ENCODE measurements at regions not wholly inside any gene's neighbourhood (a gene's known extent, or its start where the extent isn't known, plus 50 kb on each side); places are given as distances from the start of the nearest gene placed in this dataset.

DNA sequence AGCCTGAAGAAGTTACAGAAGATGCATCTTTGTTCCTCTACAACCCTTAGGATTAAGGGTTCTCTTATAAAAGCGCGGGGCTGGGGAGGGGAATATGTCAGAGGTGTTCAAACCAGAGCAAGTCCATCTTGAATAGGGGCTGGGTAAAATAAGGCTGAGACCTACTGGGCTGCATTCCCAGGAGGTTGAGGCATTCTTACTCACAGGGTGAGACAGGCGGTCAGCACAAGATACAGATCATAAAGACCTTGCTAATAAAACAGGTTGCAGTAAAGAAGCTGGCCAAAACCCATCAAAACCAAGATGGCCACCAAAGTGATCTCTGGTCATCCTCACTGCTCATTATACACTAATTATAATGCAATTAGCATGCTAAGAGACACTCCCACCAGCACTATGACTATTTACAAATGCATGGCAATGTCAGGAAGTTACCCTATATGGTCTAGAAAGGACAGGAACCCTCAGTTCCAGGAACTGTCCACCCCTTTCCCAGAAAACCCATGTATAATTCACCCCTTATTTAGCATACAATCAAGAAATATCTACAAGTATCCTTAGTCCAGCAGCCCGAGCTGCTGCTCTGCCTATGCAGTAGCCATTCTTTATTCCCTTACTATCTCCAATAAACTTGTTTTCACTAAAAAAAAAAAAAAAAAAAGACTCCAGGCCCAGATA is 108.1 kb upstream of the FOXN3 start:
- no peak overlapping the region for H3K27ac Mint-ChIP-seq
- H3K9me3 Mint-ChIP-seq = peaks cover 4 to 17% (median 10%) of the 10 kb centered on the region in 7 donors

DNA sequence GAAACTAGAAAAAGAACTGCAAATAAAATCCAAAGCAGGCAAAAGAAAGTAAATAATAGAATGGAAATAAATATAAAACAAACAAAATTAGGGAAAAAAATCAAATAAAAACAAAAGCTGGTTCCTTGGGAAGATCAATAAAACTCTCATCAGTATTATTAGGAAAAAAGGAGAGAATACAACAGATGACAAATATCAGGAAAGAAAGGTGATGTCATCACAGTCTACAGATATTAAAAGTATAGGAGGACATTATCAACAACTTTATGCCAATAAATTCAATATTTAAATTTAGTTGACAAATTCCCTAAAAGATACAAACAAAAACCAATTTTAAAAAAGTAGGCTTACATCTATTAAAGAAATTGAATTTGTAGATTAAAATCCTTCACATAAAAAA is 107.4 kb upstream of the FOXN3 start:
- H3K27ac Mint-ChIP-seq = no peak overlapping the region
- Histone ChIP-seq H4K20me1 (ENCODE audit: insufficient read depth, low read length) (peaks cover 13% of the 10 kb centered on the region), H3K36me3 (replicated peaks in 1 of 2; ENCODE audit: control insufficient read depth in 1 of 2, insufficient read depth in 2 of 2, low read length in 2 of 2) (peaks cover 0 to 8% of the 10 kb centered on the region in 2 donors), H3K27ac (ENCODE audit: low read depth in 1 of 2, low read length in 2 of 2) (no peak overlapping the region), H3K27me3 (ENCODE audit: control insufficient read depth in 2 of 2, insufficient read depth in 2 of 2, low read length in 2 of 2) (no peaks in the 10 kb centered on the region), H3K9me3 (replicated peaks in 1 of 2; ENCODE audit: control insufficient read depth in 1 of 2, insufficient read depth in 1 of 2, low read length in 2 of 2) (peaks cover 3% of the 10 kb centered on the region in 2 donors), H3K4me2 (replicated peaks; ENCODE audit: extremely low read depth, low read length, poor library complexity, severe bottlenecking) (no peak overlapping the region), H3K4me1 (ENCODE audit: control insufficient read depth in 1 of 2, insufficient read depth in 2 of 2, low read length in 2 of 2) (no peaks in the 10 kb centered on the region), H2AFZ (ENCODE audit: insufficient read depth, low read depth, low read length, poor library complexity, severe bottlenecking) (no peak overlapping the region), H3K9ac (ENCODE audit: insufficient read depth, low read length, poor library complexity, severe bottlenecking) (no peak overlapping the region), H3K4me3 (replicated peaks in 1 of 3; ENCODE audit: low read depth in 2 of 3, low read length in 3 of 3) (no peak overlapping the region), H3K79me2 (ENCODE audit: insufficient read depth, low read length) (peaks cover 64% of the 10 kb centered on the region)
- peaks cover 13 to 22% of the 10 kb centered on the region in 2 donors for H3K36me3 Mint-ChIP-seq
- H3K9me3 Mint-ChIP-seq = peaks cover 3 to 15% (median 10%) of the 10 kb centered on the region in 7 donors
- H3K4me3 Mint-ChIP-seq = no peak overlapping the region
- peaks cover 0 to 1% (median 0%) of the 10 kb centered on the region in 3 donors for H3K27me3 Mint-ChIP-seq (ENCODE audit: low read depth in 3 of 3)
- intact Hi-C loops (cut with micrococcal nuclease) = no loop called here
- no peak for DNase-seq
- peaks cover 11% of the 10 kb centered on the region for H3K4me1 Mint-ChIP-seq
- TF ChIP-seq, protein P1, sequence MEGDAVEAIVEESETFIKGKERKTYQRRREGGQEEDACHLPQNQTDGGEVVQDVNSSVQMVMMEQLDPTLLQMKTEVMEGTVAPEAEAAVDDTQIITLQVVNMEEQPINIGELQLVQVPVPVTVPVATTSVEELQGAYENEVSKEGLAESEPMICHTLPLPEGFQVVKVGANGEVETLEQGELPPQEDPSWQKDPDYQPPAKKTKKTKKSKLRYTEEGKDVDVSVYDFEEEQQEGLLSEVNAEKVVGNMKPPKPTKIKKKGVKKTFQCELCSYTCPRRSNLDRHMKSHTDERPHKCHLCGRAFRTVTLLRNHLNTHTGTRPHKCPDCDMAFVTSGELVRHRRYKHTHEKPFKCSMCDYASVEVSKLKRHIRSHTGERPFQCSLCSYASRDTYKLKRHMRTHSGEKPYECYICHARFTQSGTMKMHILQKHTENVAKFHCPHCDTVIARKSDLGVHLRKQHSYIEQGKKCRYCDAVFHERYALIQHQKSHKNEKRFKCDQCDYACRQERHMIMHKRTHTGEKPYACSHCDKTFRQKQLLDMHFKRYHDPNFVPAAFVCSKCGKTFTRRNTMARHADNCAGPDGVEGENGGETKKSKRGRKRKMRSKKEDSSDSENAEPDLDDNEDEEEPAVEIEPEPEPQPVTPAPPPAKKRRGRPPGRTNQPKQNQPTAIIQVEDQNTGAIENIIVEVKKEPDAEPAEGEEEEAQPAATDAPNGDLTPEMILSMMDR (IDR thresholded peaks at IDR 0.05) = no peak

More for the DNA sequence above, 108.1 kb upstream of the FOXN3 start:
- peaks cover 9% of the 10 kb centered on the region for H3K4me1 Mint-ChIP-seq
- intact Hi-C loops (cut with micrococcal nuclease) = no loop called here
- DNase-seq = no peak
- Histone ChIP-seq H4K20me1 (ENCODE audit: insufficient read depth, low read length) (peaks cover 11% of the 10 kb centered on the region), H3K9ac (ENCODE audit: insufficient read depth, low read length, poor library complexity, severe bottlenecking) (no peak overlapping the region), H2AFZ (ENCODE audit: insufficient read depth, low read depth, low read length, poor library complexity, severe bottlenecking) (no peak overlapping the region), H3K27me3 (ENCODE audit: control insufficient read depth in 2 of 2, insufficient read depth in 2 of 2, low read length in 2 of 2) (no peaks in the 10 kb centered on the region), H3K79me2 (ENCODE audit: insufficient read depth, low read length) (peaks cover 60% of the 10 kb centered on the region), H3K36me3 (replicated peaks in 1 of 2; ENCODE audit: control insufficient read depth in 1 of 2, insufficient read depth in 2 of 2, low read length in 2 of 2) (peaks cover 0 to 6% of the 10 kb centered on the region in 2 donors), H3K4me1 (ENCODE audit: control insufficient read depth in 1 of 2, insufficient read depth in 2 of 2, low read length in 2 of 2) (no peaks in the 10 kb centered on the region), H3K4me2 (replicated peaks; ENCODE audit: extremely low read depth, low read length, poor library complexity, severe bottlenecking) (no peak overlapping the region), H3K27ac (ENCODE audit: low read depth in 1 of 2, low read length in 2 of 2) (no peak overlapping the region), H3K4me3 (replicated peaks in 1 of 3; ENCODE audit: low read depth in 2 of 3, low read length in 3 of 3) (no peak overlapping the region), H3K9me3 (replicated peaks in 1 of 2; ENCODE audit: control insufficient read depth in 1 of 2, insufficient read depth in 1 of 2, low read length in 2 of 2) (peaks cover 3% of the 10 kb centered on the region in 2 donors)
- no CpG with 5 or more reads among the region's 4 CpGs for WGBS (ENCODE audit: insufficient coverage)
- H3K36me3 Mint-ChIP-seq = peaks cover 11 to 21% of the 10 kb centered on the region in 2 donors
- H3K27me3 Mint-ChIP-seq (ENCODE audit: low read depth in 3 of 3) = peaks cover 0 to 1% (median 0%) of the 10 kb centered on the region in 3 donors
- TF ChIP-seq, protein P1 (IDR thresholded peaks at IDR 0.05) = no peak
- no peak overlapping the region for H3K4me3 Mint-ChIP-seq
